ENCODE measurements at regions not wholly inside any gene's neighbourhood (a gene's known extent, or its start where the extent isn't known, plus 50 kb on each side); places are given as distances from the start of the nearest gene placed in this dataset.
A peak's percentile ranks its signal among the peaks of the same experiment; 100 is the strongest.

- TF ChIP-seq VEZF1 (CRISPR knock-in tag; IDR thresholded peaks at IDR 0.05) = peak; percentile 77
- no peak for TF ChIP-seq JUND (IDR thresholded peaks at IDR 0.05; ENCODE audit: borderline replicate concordance, low read depth, low read length)
- TF ChIP-seq JUND (tag; IDR thresholded peaks at IDR 0.05; ENCODE audit: borderline replicate concordance, low read depth, low read length) = peak; percentile 69; the same call in 2 of the 3 replicates
- TF ChIP-seq NFE2L1 (tag; IDR thresholded peaks at IDR 0.05; ENCODE audit: borderline replicate concordance, low read depth) = peak; percentile 87
- TF ChIP-seq PPARD (CRISPR knock-in tag; IDR thresholded peaks at IDR 0.05) = 0 out of 2 replicates have a peak, but pooled peaks have one; percentile 62
- TF ChIP-seq ZNF449 (CRISPR knock-in tag; IDR thresholded peaks at IDR 0.05) = peak; percentile 97
- TF ChIP-seq CHD2 (IDR thresholded peaks at IDR 0.05; ENCODE audit: low read depth, low read length) = no peak
- peak; percentile 72; the same call in 1 of the 2 replicates for TF ChIP-seq ZNF785 (CRISPR knock-in tag; IDR thresholded peaks at IDR 0.05)
- TF ChIP-seq PTRF (tag; IDR thresholded peaks at IDR 0.05) = peak; percentile 95
- peak; percentile 47; the same call in 1 of the 2 replicates for TF ChIP-seq CLOCK (CRISPR knock-in tag; IDR thresholded peaks at IDR 0.05; ENCODE audit: borderline replicate concordance)
- no peak for TF ChIP-seq ZNF384 (IDR thresholded peaks at IDR 0.05; ENCODE audit: low read depth, low read length)
- no peak for TF ChIP-seq RFX5 (IDR thresholded peaks at IDR 0.05; ENCODE audit: low read depth, low read length)
- TF ChIP-seq L3MBTL2 (IDR thresholded peaks at IDR 0.05) = no peak
- TF ChIP-seq FOXA3 (CRISPR knock-in tag; conservative IDR thresholded peaks at IDR 0.05 in 1 of 2, IDR thresholded peaks at IDR 0.05 in 1 of 2) = peak in 1 of 2 experiments; percentile 61; a peak in 1 of 4 replicates
- TF ChIP-seq ETV6 (IDR thresholded peaks at IDR 0.05; ENCODE audit: borderline replicate concordance in 1 of 2, low read depth in 2 of 2, low read length in 1 of 2) = no peak
- TF ChIP-seq ETV6 (CRISPR knock-in tag; IDR thresholded peaks at IDR 0.05; ENCODE audit: borderline replicate concordance) = no peak
- TF ChIP-seq MITF (IDR thresholded peaks at IDR 0.05) = no peak
- peak; percentile 74; the same call in 1 of the 2 replicates for TF ChIP-seq ESRRB (CRISPR knock-in tag; IDR thresholded peaks at IDR 0.05; ENCODE audit: borderline replicate concordance)
- TF ChIP-seq ZNF146 (CRISPR knock-in tag; IDR thresholded peaks at IDR 0.05; ENCODE audit: unreplicated experiment) = no peak
- TF ChIP-seq MYC (IDR thresholded peaks at IDR 0.05; ENCODE audit: low read depth, low read length) = no peak
- TF ChIP-seq MYC (CRISPR knock-in tag; IDR thresholded peaks at IDR 0.05; ENCODE audit: borderline replicate concordance, low read depth) = peak; percentile 77; the same call in 1 of the 2 replicates
Measured at GRCh38 chr12:32946504-32947131, 50.0 kb upstream of the PKP2 start (continued).

Measured in K562 (cell line).